Suppressor macrophage (primary cell): ENCODE measurements at regions not wholly inside any gene's neighbourhood (a gene's known extent, or its start where the extent isn't known, plus 50 kb on each side); places are given as distances from the start of the nearest gene placed in this dataset.
"Not testable (repeated sequence)": the region's sequence is repeated elsewhere in the genome, so short reads cannot be mapped to it uniquely, and the experiment has no call there.

Source experiments
- DNase-seq, 4 experiments: peaks; one replicate each; pipeline ENCODE4 v3.0.0-alpha.2; 2020 to 2022

DNA sequence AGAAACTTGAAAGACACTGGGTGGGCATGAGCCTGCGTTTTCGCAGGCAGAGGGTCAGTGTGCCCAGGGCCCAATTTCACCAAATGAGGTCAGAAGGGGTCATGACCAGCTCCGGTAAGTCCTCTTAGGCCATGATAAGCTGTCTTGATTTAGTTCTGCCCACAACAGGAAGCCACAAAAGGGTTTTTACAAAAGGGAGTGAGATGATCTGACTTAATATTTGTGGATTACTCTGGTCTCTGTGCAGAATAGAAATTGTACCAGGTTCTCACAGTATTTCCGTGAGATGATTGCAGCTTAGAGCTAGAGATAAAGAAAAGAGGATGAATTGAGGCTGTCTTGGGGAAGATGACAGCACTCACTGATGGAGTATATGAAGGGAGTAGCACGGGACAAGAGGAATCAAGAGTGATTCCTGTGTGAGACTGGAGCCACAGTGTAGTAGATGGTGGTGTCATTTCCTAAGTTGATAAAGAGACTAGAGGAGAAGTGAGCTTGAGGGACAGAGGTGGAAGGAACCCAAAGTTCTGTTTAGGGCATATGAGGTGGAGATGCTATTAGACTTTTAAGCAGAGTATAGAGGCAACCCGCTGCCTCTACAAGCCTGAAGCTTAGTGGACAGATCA, 288.3 kb upstream of the AMIGO2 start:
- no peak for DNase-seq

DNA sequence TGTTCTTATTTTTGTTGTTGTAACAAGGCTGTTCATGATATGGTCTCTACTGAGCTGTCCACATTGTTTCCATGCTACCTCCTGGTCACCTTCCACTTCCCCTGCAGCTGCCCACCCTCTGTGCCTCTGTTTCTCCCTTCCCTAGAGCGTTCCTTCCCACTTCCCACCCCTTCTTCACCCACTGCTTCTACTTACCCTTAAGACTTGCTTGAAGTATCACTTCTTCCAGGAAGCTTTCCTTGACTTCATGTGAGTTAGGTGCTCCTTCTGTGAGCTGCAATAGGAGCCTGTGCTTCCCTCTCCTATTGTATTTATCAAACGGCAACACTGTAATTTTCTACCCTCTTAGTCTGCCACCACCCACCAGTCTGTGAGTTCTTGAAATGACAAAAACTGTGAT, 286.8 kb upstream of the AMIGO2 start:
- DNase-seq: no peak

DNA sequence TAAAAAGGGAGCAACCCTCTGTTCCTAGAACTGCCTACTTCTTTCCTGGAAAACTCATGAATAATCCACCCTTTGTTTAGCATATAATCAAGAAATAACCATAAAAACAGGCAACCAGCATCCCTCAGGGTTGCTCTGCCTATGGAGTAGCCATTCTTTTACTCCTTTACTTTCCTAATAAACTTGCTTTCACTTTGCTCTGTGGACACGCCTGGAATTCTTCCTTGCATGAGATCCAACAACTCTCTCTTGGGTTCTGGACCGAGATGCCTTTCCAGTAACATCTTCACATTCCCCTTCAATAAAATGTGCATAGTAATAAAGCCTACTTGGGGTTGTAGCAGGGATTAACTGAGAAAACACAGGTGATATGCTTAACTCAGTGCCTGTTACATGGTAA, 286.4 kb upstream of the AMIGO2 start:
- no peak for DNase-seq

DNA sequence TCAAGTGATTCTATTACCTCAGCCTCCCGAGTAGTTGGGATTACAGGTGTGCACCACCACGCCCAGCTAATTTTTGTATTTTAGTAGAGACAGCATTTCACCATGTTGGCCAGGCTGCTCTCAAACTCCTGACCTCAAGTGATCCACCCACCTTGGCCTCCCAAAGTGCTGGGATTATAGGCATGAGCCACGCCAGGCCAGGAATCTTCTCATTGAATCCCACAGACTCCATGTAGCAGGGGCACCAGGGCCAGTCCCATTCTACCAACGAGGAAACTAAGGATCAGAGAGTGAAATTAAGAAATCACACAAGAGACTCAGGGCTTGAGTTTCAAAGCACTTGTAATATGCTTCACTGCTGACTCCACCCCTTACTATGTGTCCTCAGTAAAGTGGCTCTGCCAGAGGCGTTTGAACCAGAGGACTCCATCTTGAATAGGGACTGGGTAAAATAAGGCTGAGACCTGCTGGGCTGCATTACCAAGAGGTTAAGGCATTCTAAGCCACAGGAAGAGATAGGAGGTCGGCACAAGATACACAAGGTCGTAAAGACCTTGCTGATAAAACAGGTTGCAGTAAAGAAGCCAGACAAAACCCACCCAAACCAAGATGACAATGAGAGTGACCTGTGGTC, 285.8 kb upstream of the AMIGO2 start:
- DNase-seq: not testable (repeated sequence)

DNA sequence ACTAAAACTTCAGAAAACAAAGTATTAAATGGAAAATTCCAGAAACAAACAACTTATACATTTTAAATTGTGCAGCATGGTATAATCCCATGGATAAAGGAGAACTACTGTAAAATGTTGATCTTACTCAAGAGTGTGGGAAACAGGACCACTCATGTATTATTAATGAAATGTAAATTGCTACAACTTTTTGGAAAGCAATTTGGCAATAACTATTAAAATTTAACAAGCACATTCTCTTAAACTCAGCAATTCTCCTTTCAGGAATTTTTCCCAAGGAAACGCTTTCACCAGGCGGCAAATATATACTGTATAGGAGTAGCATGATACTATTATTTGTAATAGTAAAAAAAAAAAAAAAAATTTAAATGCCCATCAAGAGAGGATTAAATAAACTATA, 284.5 kb upstream of the AMIGO2 start:
- no peak for DNase-seq

DNA sequence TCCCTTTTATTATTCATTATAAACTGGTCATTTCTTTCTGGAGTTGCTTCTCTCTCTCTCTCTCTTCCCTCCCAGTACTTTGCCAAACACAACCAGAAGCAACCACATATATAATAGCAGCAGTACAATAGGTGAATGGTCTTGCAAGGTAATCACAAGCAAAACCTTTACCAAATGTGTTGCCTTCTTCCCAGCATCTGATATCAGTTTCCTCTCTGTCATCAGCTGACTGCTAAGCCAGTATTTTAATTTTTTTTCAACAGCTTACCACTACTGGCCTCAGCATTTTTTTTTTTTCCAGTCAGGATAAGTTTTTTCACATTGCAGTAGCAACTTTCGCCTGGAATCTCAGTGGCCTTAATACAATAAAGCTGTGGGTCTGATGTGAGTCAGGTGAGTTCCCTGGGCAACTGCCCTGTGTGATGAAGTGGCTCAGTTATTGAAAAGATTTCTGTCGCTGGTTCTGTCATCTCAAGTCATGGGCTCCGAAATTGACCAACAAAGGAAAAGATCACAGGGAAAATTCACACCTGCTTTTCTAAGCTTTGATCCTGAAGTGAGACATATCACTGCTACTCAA, 282.5 kb upstream of the AMIGO2 start:
- DNase-seq: no peak

DNA sequence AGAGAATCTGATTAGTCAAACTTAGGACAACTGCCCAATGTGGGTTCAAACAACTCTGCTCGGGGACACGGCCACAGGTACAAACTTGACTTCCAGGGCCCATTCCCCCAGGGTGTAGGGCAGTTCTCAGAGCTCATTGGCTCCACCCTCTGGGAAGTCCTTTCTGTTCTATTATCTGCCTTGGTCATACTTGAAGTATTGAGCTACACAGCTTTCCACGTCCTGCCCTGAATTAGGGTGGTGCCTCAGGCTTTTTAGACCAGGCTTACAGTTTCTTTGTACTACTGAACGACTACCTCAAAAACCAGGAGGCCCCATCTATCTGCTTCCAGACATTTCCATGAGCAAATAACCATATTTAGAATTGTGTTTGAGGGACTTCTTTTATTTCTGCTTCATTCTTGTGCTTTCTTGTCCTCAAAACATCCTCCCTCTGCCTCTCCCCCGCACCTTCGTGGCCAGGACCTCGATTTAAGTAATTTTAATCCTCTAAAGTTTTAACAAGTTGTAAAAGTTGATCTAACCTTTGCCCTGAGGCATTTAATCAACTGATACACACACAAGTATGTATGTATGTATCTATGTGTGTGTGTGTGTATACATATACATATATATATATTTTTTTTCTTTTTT, 281.7 kb upstream of the AMIGO2 start:
- DNase-seq: peak in 3 of 4 experiments; percentile 16 to 26 (median 24)

DNA sequence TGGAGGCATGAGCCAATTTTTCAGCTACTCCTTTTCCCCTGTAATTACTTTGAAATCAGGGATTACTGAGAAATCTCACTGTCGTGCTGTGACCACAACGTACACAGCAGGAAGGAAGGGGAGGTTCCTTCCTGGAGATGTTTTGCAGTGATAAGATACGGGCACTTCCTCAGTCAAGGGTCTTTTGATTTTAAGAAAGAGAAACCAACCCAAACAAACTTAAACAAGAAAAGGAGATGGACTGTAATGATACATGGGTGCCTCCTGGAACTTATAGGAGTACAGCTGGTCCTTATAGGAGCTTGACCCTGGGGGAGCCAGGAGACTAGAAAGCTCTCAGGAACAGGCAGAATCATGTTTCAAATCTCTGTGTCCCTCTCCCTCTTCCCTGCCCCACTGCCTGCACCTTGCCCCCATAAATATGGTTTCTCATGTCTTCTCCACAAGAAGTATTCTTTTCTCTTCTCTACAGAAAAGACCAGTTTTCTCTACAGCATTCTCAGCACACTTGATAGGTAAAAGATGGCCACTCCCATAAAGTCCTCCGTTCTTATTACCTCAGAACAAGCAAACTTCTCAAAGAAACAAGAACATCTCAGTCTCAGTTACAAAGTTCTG, 281.1 kb upstream of the AMIGO2 start:
- DNase-seq: peak in 3 of 4 experiments; percentile 19 to 40 (median 21)

DNA sequence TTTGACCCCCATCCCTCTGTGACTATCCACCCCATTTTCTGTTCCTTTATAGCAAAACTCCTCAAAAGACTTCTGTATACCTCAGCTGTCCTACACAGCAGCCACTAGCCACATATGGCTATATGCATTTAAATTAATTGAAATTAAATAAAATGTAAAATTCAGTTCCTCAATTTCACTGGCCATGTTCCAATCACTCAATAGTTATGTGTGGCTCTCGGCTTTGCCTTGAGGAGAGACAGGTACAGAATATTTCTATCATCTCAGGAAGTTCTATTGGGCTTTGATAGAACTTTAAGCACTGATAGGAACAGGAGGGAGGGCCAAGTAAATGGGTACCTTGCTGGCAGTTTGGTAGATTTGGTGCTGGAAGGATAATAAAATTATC, 280.3 kb upstream of the AMIGO2 start:
- DNase-seq: no peak

DNA sequence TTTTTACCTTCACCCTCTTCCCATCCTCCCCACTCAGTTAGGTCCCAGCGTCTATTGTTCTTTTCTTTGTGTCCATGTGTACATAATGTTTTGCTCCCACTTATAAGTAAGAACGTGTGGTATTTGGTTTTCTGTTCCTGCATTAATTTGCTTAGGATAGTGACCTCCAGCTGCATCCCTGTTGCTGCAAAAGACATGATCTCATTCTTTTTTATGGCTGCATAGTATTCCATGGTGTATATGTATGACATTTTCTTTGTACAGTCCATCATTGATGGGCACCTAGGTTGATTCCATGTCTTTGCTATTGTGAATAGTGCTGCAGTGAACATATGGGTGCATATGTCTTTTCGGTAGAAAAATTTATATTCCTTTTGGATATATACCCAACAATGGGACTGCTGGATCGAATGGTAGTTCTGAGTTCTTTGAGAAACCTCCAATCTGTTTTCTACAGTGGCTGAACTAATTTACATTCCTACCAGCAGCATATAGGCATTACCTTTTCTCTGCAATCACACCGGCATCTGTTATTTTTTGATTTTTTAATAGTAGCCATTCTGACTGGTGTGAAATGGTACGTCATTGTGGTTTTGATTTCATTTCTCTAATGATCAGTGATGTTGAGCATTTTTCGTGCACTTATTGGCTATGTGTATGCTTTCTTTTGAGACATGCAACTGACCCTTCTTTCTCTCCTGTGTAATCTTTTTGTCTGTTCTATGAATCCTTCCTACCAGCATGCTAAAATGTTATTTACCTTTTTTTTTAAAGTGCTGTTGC, 279.7 kb upstream of the AMIGO2 start:
- no peak for DNase-seq

DNA sequence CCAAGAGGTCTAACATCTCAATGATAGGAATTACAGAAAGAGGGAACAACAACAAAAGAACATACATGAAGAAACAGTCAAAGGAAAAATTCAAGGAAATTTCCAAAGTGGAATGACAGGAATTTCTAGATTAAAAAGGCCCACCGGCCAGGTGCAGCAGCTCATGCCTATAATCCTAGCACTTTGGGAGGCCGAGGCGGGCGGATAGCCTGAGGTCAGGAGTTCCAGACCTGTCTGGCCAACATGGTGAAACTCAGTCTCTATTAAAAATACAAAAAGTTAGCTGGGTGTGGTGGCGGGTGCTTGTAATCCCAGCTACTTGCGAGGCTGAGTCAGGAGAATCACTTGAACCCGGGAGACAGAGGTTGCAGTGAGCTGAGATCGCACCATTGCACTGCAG, 277.2 kb upstream of the AMIGO2 start:
- DNase-seq: not testable (repeated sequence)

DNA sequence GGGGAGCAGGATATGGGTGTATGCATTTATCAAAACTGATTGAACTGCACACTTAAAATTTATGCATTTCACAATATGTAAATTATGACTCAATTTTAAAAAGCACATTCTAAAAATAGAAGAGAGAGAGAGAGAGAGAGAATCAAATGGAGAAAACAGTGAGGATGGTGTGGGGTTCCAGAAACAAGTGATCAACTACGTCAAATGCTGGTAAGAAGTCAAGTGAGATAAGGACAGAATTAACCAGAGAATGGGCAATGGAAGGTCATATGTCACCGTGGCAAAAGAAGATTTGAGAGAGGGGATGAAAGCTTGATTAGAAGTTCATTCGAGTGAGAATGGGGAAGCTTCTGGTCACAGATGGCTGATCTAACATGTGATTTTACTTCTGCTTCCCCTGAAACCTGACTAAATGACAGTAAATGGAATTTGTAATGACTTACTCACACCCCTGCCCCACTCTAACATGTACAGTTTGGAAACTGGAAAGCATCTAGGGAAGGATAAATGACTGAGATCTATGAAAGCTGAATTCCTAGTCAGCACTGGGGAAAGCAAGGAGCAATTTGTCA, 276.5 kb upstream of the AMIGO2 start:
- DNase-seq: peak; percentile 72 to 92 (median 82)

DNA sequence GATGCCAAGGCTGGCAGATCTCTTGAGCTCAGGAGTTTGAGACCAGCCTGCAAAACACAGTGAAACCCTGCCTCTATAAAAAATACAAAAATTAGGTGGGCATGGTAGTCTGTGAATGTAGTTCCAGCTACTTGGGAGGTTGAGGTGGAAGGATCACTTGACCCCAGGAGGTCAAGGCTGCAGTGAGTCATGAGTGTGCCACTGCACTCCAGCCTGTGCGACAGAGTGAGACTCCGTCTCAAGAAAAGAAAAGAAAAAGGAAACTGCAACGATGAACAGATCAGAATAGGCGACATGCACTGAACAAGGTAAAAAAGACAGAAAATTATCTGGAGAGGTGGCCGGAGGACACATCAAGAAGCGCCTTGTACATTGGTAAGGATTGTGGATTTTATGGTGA, 273.7 kb upstream of the AMIGO2 start:
- DNase-seq: no peak

DNA sequence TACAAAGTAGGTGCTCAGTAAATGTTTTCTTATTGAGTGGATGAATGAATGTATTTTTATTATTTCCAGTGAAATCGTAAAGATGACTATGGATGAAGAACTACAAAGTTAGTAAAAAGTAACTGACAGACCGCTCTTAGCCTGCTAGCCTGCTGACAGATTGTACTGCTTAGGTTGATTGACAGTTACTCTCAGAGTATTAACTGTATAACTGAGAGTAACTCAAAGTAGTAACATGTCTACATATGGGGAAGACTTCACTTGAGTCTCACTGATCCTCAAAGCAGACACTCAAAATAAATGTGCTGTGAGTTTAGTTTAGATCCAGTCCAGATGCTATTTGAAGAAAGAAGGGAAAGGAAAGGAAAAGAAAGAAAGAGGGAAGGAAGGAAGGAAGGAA, 272.3 kb upstream of the AMIGO2 start:
- no peak for DNase-seq

DNA sequence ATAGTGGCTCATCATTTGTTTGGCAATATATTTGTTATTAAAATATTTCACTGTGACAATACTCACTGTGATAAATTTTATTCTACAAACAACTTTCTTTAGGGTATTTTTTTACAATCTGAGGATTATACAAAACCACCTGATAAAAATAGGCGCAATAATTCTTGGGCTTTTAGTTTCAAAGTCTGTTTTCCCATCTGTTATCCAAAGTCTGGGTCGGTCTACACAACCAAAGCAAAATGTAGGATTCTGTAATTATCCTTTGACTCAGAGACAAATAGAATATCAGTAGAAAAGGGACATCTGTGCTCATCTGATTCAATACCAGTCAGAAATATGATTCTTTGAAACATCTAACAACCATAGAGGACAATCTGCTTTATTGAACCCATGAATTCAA, 271.8 kb upstream of the AMIGO2 start:
- DNase-seq: no peak

DNA sequence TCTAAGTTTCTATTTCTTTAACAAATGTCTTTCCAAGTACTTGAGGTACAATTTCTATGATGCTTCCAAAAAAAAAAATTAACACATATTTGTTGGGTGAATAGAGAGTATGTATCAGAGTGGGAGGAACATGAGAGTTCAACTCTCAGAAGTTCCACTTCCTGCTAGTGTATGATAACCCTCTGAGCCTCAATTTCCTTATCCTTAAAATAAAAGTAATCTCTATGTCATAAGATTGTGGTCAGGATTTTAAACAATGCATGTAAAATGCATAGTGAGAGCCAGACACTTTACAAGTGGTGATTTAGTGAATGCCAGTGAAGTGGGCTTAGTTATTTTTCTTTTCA, 270.3 kb upstream of the AMIGO2 start:
- DNase-seq: peak in 3 of 4 experiments; percentile 8 to 52 (median 48)

DNA sequence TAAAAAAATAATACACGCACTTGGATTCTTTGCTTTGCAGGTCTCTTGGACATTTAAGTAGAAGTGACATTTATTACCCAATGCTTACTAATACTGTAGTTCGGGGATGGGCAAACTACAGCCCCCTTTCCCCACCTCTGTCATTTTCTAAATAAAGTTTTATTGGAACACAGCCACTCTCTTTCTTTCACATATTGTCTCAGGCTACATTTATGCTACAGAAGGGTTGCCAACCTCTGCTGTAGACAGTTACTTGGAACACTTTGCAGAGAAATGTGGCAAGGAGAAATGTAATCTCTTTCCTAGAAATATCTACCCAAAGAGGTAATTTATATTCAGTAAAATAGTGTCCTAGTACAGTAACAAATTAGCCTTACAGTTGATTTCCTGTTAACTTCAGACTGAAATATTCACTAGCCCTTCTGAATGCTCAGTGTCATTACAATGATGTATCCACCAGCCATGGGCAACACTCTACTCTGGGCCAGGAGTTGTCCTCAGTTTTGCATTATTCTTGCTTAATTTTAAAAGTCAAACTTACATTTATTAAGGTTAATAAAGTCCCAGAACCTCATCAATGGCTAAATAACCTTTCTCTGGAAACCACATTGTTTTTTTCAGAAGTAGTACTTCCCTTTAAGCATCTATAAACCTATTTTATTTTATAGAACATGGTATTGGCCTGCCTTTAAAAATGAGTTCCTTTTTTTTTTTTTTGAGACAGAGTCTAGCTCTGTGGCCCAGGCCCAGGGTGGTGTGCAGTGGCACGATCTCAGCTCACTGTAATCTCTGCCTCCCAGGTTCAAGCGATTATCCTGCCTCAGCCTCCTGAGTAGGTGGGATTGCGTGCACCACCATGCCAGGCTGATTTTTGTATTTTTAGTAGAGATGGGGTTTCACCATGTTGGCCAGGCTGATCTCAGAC, 269.6 kb upstream of the AMIGO2 start:
- DNase-seq: peak in 3 of 4 experiments; percentile 15 to 33 (median 20)

DNA sequence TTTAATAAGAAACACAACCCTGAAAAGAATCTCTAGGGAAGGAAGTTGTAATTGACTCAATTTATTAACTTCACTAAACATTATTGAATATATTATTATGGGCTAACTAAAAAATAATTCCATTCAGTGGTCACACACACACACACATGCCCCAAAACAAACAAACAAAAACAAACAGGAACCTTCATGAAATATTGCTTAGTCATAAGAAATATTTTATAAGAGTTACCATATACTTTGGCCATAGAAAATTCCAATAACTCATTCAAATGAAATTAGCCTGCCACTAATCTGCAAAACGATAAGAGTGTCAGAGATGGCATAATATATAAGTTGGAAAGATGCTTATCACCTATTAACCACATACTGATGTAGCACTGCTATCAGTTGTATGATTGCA, 268.4 kb upstream of the AMIGO2 start:
- DNase-seq: no peak

DNA sequence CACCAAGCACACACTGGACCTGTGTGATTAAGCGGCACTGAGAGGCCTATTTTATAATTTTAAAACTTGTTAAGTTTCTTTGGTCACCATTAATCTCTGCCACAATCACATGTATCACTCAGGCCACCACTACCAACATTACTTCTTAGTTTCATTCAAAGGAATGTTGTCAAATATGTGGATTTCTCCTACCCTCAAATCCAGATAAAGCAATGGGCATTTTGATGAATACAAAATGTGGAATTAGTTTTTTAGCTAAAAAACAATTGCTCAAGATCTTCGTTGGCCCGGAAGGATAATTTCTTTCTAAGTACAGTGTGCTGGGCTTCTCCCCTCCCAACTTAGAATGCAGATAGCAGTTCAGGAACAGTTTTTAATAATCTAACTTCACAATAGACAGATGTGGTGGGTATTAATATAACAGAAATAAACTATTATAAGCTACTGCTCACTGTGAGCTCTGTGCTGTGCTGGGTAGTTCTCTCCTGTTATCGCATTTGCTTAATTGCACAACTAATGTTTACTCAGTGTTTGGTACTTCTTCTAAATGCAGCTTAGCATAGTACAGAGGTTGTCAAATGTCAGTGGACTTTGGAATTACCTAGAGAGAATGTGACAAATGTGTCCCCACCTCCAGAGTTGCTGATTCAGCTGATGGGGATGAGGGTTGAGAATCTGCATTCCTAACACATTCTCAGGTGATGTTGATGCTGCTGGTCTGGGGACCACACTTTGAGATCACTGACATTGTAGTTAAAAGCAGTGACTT, 266.7 kb upstream of the AMIGO2 start:
- peak in 2 of 4 experiments; percentile 20 to 34 for DNase-seq
